ENCODE measurements at regions not wholly inside any gene's neighbourhood (a gene's known extent, or its start where the extent isn't known, plus 50 kb on each side); places are given as distances from the start of the nearest gene placed in this dataset.

GRCh38 chr4:116101321-116101720 lies 984.1 kb downstream of the TRAM1L1 start:
- TF ChIP-seq FOXP2 (optimal IDR thresholded peaks at IDR 0.05; ENCODE audit: borderline replicate concordance, extremely low read depth, extremely low read length, insufficient read depth), result no peak
- TF ChIP-seq POLR2AphosphoS5 (IDR thresholded peaks at IDR 0.05; ENCODE audit: low read depth, low read length), result no peak
- no peak for TF ChIP-seq REST (IDR thresholded peaks at IDR 0.05; ENCODE audit: insufficient read depth in 1 of 2, low read depth in 2 of 2, low read length in 2 of 2)
- TF ChIP-seq TAF1 (IDR thresholded peaks at IDR 0.05; ENCODE audit: borderline replicate concordance, insufficient read depth, low read length), result no peak
- TF ChIP-seq SIN3A (IDR thresholded peaks at IDR 0.05; ENCODE audit: borderline replicate concordance, insufficient read depth, low read length), result no peak

- TF ChIP-seq SIN3A (IDR thresholded peaks at IDR 0.05; ENCODE audit: borderline replicate concordance, insufficient read depth, low read length) (no peak), FOXP2 (optimal IDR thresholded peaks at IDR 0.05; ENCODE audit: borderline replicate concordance, extremely low read depth, extremely low read length, insufficient read depth) (no peak), TAF1 (IDR thresholded peaks at IDR 0.05; ENCODE audit: borderline replicate concordance, insufficient read depth, low read length) (no peak), REST (IDR thresholded peaks at IDR 0.05; ENCODE audit: insufficient read depth in 1 of 2, low read depth in 2 of 2, low read length in 2 of 2) (no peak), POLR2AphosphoS5 (IDR thresholded peaks at IDR 0.05; ENCODE audit: low read depth, low read length) (no peak)
Observed at GRCh38 chr4:116099596-116099995, 985.8 kb downstream of the TRAM1L1 start.

- TF ChIP-seq TAF1 (IDR thresholded peaks at IDR 0.05; ENCODE audit: borderline replicate concordance, insufficient read depth, low read length) (no peak), FOXP2 (optimal IDR thresholded peaks at IDR 0.05; ENCODE audit: borderline replicate concordance, extremely low read depth, extremely low read length, insufficient read depth) (no peak), POLR2AphosphoS5 (IDR thresholded peaks at IDR 0.05; ENCODE audit: low read depth, low read length) (no peak), REST (IDR thresholded peaks at IDR 0.05; ENCODE audit: insufficient read depth in 1 of 2, low read depth in 2 of 2, low read length in 2 of 2) (no peak), SIN3A (IDR thresholded peaks at IDR 0.05; ENCODE audit: borderline replicate concordance, insufficient read depth, low read length) (no peak)
Observed at GRCh38 chr4:116092961-116093360, 979.5 kb upstream of the NDST4 start.

- TF ChIP-seq REST (IDR thresholded peaks at IDR 0.05; ENCODE audit: insufficient read depth in 1 of 2, low read depth in 2 of 2, low read length in 2 of 2) (no peak), SIN3A (IDR thresholded peaks at IDR 0.05; ENCODE audit: borderline replicate concordance, insufficient read depth, low read length) (no peak), POLR2AphosphoS5 (IDR thresholded peaks at IDR 0.05; ENCODE audit: low read depth, low read length) (no peak), TAF1 (IDR thresholded peaks at IDR 0.05; ENCODE audit: borderline replicate concordance, insufficient read depth, low read length) (no peak), FOXP2 (optimal IDR thresholded peaks at IDR 0.05; ENCODE audit: borderline replicate concordance, extremely low read depth, extremely low read length, insufficient read depth) (no peak)
Observed at GRCh38 chr4:116088771-116089170, 975.4 kb upstream of the NDST4 start.

All from PFSK-1 (cell line).